ENCODE measurements at regions not wholly inside any gene's neighbourhood (a gene's known extent, or its start where the extent isn't known, plus 50 kb on each side); places are given as distances from the start of the nearest gene placed in this dataset.
"Not testable (repeated sequence)": the region's sequence is repeated elsewhere in the genome, so short reads cannot be mapped to it uniquely, and the experiment has no call there.

DNA sequence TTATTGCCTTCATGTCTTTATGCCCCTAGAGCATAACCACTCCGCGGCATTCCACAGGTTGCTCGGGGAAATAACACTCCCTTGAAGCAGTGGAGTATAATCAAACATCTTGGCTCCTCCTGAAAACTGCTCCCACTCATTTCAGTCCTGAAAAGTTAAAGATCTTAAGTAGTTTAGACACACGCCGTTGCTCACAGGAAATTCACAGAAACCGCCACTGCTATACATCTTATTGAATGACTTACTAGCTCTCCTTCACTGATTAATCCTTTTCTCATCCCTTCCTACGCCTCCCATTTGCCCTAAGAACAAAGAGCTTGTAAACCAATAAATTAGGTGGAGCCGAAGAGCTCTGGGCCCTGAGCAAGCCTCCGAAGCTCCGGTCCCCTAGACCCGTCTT is 142.4 kb upstream of the POC5 start:
- H3K9me3 ChIP-seq (ENCODE audit: low read length); CTCF ChIA-PET (ENCODE audit: low intra/inter-chr PET ratio, low total read pairs); H3K36me3 ChIP-seq (replicated peaks in 1 of 2; ENCODE audit: control insufficient read depth in 1 of 2, insufficient read depth in 2 of 2, low read length in 2 of 2); DNase-seq (ENCODE audit: low spot score); H3K4me2 ChIP-seq (ENCODE audit: low read depth, low read length); H2AFZ ChIP-seq (ENCODE audit: low read length); H3K27ac ChIP-seq (ENCODE audit: extremely low read length, insufficient read depth, low read length); H3K27me3 ChIP-seq (ENCODE audit: control insufficient read depth in 1 of 2, insufficient read depth in 2 of 2, low read length in 2 of 2); H3K4me3 ChIP-seq (replicated peaks in 1 of 3; ENCODE audit: insufficient read depth in 1 of 3, low read depth in 2 of 3, low read length in 3 of 3); BruUV-seq (replicated peaks); in situ Hi-C loops (cut with HindIII; ENCODE audit: extremely low pct_ligation_motif_present, low pct_unique_long_range_greater_than_20kb); H3K79me2 ChIP-seq (ENCODE audit: insufficient read depth, low read length); H3K9ac ChIP-seq (ENCODE audit: insufficient read depth, low read depth, low read length); POLR2A ChIA-PET; H4K20me1 ChIP-seq (ENCODE audit: insufficient read depth, low read length); FAIRE-seq; ATAC-seq; intact Hi-C loops (cut with micrococcal nuclease; ENCODE audit: unreplicated experiment): not testable (repeated sequence)
- 58% methylated on average over 11 of the region's 11 CpGs for WGBS (ENCODE audit: low lambda C conversion rate)
- H3K4me1 ChIP-seq (ENCODE audit: insufficient read depth, low read length), result peaks cover 13% of the 10 kb centered on the region

DNA sequence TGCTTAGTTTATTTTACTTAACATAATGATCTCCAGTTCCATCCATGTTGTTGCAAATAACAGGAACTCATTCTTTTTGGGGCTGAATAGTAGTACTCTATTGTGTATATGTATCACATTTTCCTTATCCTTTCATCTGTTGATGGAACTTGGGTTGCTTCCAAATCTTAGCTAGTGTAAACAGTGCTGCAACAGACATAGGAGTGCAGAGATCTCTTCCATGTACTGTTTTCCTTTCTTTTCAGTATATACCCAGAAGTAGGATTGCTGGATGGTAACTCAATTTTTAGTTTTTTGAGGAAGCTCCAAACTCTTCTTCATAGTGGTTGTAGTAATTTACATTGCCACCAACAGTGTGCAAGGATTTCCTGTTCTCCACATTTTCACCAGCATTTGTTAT is 138.8 kb upstream of the POC5 start:
- H3K27ac ChIP-seq (ENCODE audit: extremely low read length, insufficient read depth, low read length), result no peak overlapping the region
- no peaks in the 10 kb centered on the region for H3K9me3 ChIP-seq (ENCODE audit: low read length)
- no peak overlapping the region for H3K9ac ChIP-seq (ENCODE audit: insufficient read depth, low read depth, low read length)
- no peak for ATAC-seq
- H3K36me3 ChIP-seq (replicated peaks in 1 of 2; ENCODE audit: control insufficient read depth in 1 of 2, insufficient read depth in 2 of 2, low read length in 2 of 2), result no peaks in the 10 kb centered on the region
- H4K20me1 ChIP-seq (ENCODE audit: insufficient read depth, low read length), result no peaks in the 10 kb centered on the region
- ChIA-PET POLR2A (no interaction called here), CTCF (ENCODE audit: low intra/inter-chr PET ratio, low total read pairs) (no interaction called here)
- FAIRE-seq, result no peak
- in situ Hi-C loops (cut with HindIII; ENCODE audit: extremely low pct_ligation_motif_present, low pct_unique_long_range_greater_than_20kb) (no loop called here), intact Hi-C loops (cut with micrococcal nuclease; ENCODE audit: unreplicated experiment) (no loop called here)
- H2AFZ ChIP-seq (ENCODE audit: low read length), result no peak overlapping the region
- no peaks in the 10 kb centered on the region for H3K79me2 ChIP-seq (ENCODE audit: insufficient read depth, low read length)
- no peak for DNase-seq (ENCODE audit: low spot score)
- no peak overlapping the region for H3K4me2 ChIP-seq (ENCODE audit: low read depth, low read length)
- BruUV-seq (replicated peaks), result no TSS peak
- peaks cover 0 to 3% of the 10 kb centered on the region in 2 experiments; a peak in 2 of 5 replicates for H3K27me3 ChIP-seq (ENCODE audit: control insufficient read depth in 1 of 2, insufficient read depth in 2 of 2, low read length in 2 of 2)
- H3K4me1 ChIP-seq (ENCODE audit: insufficient read depth, low read length), result no peaks in the 10 kb centered on the region
- H3K4me3 ChIP-seq (replicated peaks in 1 of 3; ENCODE audit: insufficient read depth in 1 of 3, low read depth in 2 of 3, low read length in 3 of 3), result no peak overlapping the region
- TF ChIP-seq BRD4 (CRISPR knock-in tag; IDR thresholded peaks at IDR 0.05), result no peak
- TF ChIP-seq HOXD1 (CRISPR knock-in tag; IDR thresholded peaks at IDR 0.05), result no peak
- no peak for TF ChIP-seq MIER2 (CRISPR knock-in tag; IDR thresholded peaks at IDR 0.05)
- no peak for TF ChIP-seq NR2C2 (CRISPR knock-in tag; IDR thresholded peaks at IDR 0.05; ENCODE audit: borderline replicate concordance)
- no peak for TF ChIP-seq PRDM10 (CRISPR knock-in tag; IDR thresholded peaks at IDR 0.05; ENCODE audit: low read depth)
- TF ChIP-seq SKIL (CRISPR knock-in tag; IDR thresholded peaks at IDR 0.05; ENCODE audit: borderline replicate concordance), result no peak
- TF ChIP-seq ZNF121 (CRISPR knock-in tag; IDR thresholded peaks at IDR 0.05), result no peak
- TF ChIP-seq ZBTB1 (CRISPR knock-in tag; IDR thresholded peaks at IDR 0.05; ENCODE audit: borderline replicate concordance), result no peak
- no peak for TF ChIP-seq MED1 (CRISPR knock-in tag; IDR thresholded peaks at IDR 0.05)
- TF ChIP-seq SSRP1 (CRISPR knock-in tag; IDR thresholded peaks at IDR 0.05), result no peak
- no peak for TF ChIP-seq SMAD1 (CRISPR knock-in tag; IDR thresholded peaks at IDR 0.05; ENCODE audit: borderline replicate concordance, low read depth)
- TF ChIP-seq ZNF746 (CRISPR knock-in tag; IDR thresholded peaks at IDR 0.05), result no peak

Measured in HepG2 (cell line).